ENCODE measurements at regions not wholly inside any gene's neighbourhood (a gene's known extent, or its start where the extent isn't known, plus 50 kb on each side); places are given as distances from the start of the nearest gene placed in this dataset.
"Not testable (repeated sequence)": the region's sequence is repeated elsewhere in the genome, so short reads cannot be mapped to it uniquely, and the experiment has no call there.

- TF ChIP-seq EZH2 (IDR thresholded peaks at IDR 0.05; ENCODE audit: insufficient read depth, poor library complexity, severe bottlenecking); EZH2phosphoT487 (IDR thresholded peaks at IDR 0.05; ENCODE audit: insufficient read depth, low read depth): not testable (repeated sequence)
Measured at GRCh38 chr18:10150576-10150975, 236.8 kb downstream of the VAPA start.

Data from GM23248 (cell line).